HCT116 (cell line): ENCODE measurements at regions not wholly inside any gene's neighbourhood (a gene's known extent, or its start where the extent isn't known, plus 50 kb on each side); places are given as distances from the start of the nearest gene placed in this dataset.

Source experiments
- ATAC-seq: fragments of 200-7000 bp; cut with Tn5 transposase; 2 replicates; pipeline ENCODE4 v1.9.1; 2020; ENCODE audit warnings: mild to moderate bottlenecking, moderate library complexity
- BruUV-seq: library from RNA; stranded (reverse); fragments of 400-500 nt; replicated peaks from 2 replicates; lab custom pipeline; 2021; lab: Mats Ljungman, UMichigan
- CTCF ChIA-PET: fragments of 300-600 bp; sonication (Branson Sonifier 250); formaldehyde crosslinking; loops from one replicate; lab custom pipeline; 2021; ENCODE audit warnings: antibody characterized with exemption; lab: Charles Lee
- POLR2A ChIA-PET: fragments of 300-600, 350-600 bp; sonication (Branson Sonifier 250); formaldehyde crosslinking; loops from one replicate; lab custom pipeline; 2021; ENCODE audit warnings: antibody characterized with exemption; lab: Charles Lee
- RAD21 ChIA-PET, 2 experiments: fragments of 300-600 bp; sonication (Branson Sonifier 250); formaldehyde crosslinking; loops; one replicate each; lab custom pipeline; 2023; ENCODE audit warnings: low total read pairs in 2 of 2; ENCODE audit not compliant: uncharacterized antibody in 2 of 2, unreplicated experiment in 2 of 2, low non-redundant PET in 1 of 2; lab: Charles Lee
- DNase-seq: peaks from one replicate; pipeline ENCODE4 v3.0.0-alpha.2; 2010; ENCODE audit warnings: low read depth, low spot score
- H2AFZ ChIP-seq: fragments of 200-600 bp; shearing (Covaris generic), sonication (generic); 2 replicates; pipeline ENCODE4 v1.6.1; 2017; ENCODE audit warnings: low read depth, mixed run types, mixed read lengths, antibody characterized with exemption, low read length; ENCODE audit not compliant: poor library complexity, severe bottlenecking
- H3K27ac ChIP-seq: 2 replicates; pipeline ENCODE4 v1.5.1; 2012; ENCODE audit warnings: low read depth, low read length
- H3K27me3 ChIP-seq: fragments of 200-600 bp; sonication (generic); 2 replicates; pipeline ENCODE4 v1.6.1; 2016; ENCODE audit warnings: mixed run types, low read length, mixed read lengths; ENCODE audit not compliant: insufficient read depth
- H3K36me3 ChIP-seq, 2 experiments: fragments of 200-500 bp in 1 of 2; fragments of 200-600 bp in 1 of 2; sonication (Bioruptor generic) in 1 of 2; sonication (generic) in 1 of 2; 2 replicates each; pipeline versions ENCODE4 v1.5.1 to v1.6.1; 2014 to 2016; ENCODE audit warnings: low read length in 2 of 2, inconsistent platforms in 1 of 2, mixed read lengths in 1 of 2, mixed run types in 1 of 2; ENCODE audit not compliant: insufficient read depth in 2 of 2, control insufficient read depth in 1 of 2
- H3K4me1 ChIP-seq, 2 experiments: fragments of 200-600 bp in 1 of 2; sonication (generic) in 1 of 2; 2 replicates each; pipeline versions ENCODE4 v1.5.1 to v1.6.1; 2012 to 2017; ENCODE audit warnings: low read length in 2 of 2, inconsistent platforms in 1 of 2, mild to moderate bottlenecking in 1 of 2, mixed read lengths in 1 of 2, mixed run types in 1 of 2, moderate library complexity in 1 of 2; ENCODE audit not compliant: insufficient read depth in 2 of 2, control insufficient read depth in 1 of 2
- H3K4me2 ChIP-seq: fragments of 200-600 bp; sonication (generic); 2 replicates; pipeline ENCODE4 v1.6.1; 2017; ENCODE audit warnings: mixed run types, low read length, mixed read lengths
- H3K4me3 ChIP-seq, 2 experiments: fragments of 200-600 bp in 1 of 2; sonication (generic) in 1 of 2; replicated peaks in 1 of 2; 2 replicates each; pipeline ENCODE4 v1.5.1; 2011 to 2016; ENCODE audit warnings: low read length in 2 of 2, control low read depth in 1 of 2, low read depth in 1 of 2, mild to moderate bottlenecking in 1 of 2, mixed read lengths in 1 of 2, mixed run types in 1 of 2
- H3K79me2 ChIP-seq: fragments of 200-600 bp; sonication (generic); 2 replicates; pipeline ENCODE4 v1.6.1; 2017; ENCODE audit warnings: mild to moderate bottlenecking, mixed run types, low read length, moderate library complexity, mixed read lengths; ENCODE audit not compliant: insufficient read depth
- H3K9ac ChIP-seq: fragments of 200-600 bp; sonication (generic); 2 replicates; pipeline ENCODE4 v1.6.1; 2016; ENCODE audit warnings: low read length, mixed read lengths
- H3K9me2 ChIP-seq: fragments of 200-600 bp; sonication (generic), shearing (Covaris generic); 2 replicates; pipeline ENCODE4 v1.6.1; 2017; ENCODE audit warnings: mixed run types, mild to moderate bottlenecking, moderate library complexity; ENCODE audit not compliant: insufficient read depth
- H3K9me3 ChIP-seq, 2 experiments: fragments of 200-500 bp in 1 of 2; fragments of 200-600 bp in 1 of 2; sonication (Bioruptor generic) in 1 of 2; sonication (generic) in 1 of 2; 2 replicates each; pipeline ENCODE4 v1.6.1; 2014 to 2017; ENCODE audit warnings: low read length in 2 of 2, mixed read lengths in 2 of 2, inconsistent platforms in 1 of 2, low read depth in 1 of 2, mild to moderate bottlenecking in 1 of 2, mixed run types in 1 of 2, moderate library complexity in 1 of 2; ENCODE audit not compliant: control insufficient read depth in 1 of 2, insufficient read depth in 1 of 2
- H4K20me1 ChIP-seq: fragments of 200-600 bp; sonication (generic), shearing (Covaris generic); 2 replicates; pipeline ENCODE4 v1.6.1; 2017; ENCODE audit warnings: mixed run types, mild to moderate bottlenecking, moderate library complexity; ENCODE audit not compliant: insufficient read depth
- CEBPB ChIP-seq: IDR thresholded peaks from 2 replicates; pipeline ENCODE4 v1.6.1; 2012; ENCODE audit warnings: low read depth
- EGR1 ChIP-seq: IDR thresholded peaks from 2 replicates; pipeline ENCODE4 v1.6.1; 2012; ENCODE audit warnings: low read depth
- EZH2 ChIP-seq: fragments of 200-600 bp; sonication (generic); IDR thresholded peaks from 2 replicates; pipeline ENCODE4 v1.6.1; 2017; ENCODE audit warnings: antibody characterized with exemption, mixed run types
- EZH2phosphoT487 ChIP-seq: fragments of 200-600 bp; IDR thresholded peaks from 2 replicates; pipeline ENCODE4 v1.6.1; 2018; ENCODE audit warnings: antibody characterized with exemption, borderline replicate concordance
- FOSL1 ChIP-seq: IDR thresholded peaks from 2 replicates; pipeline ENCODE4 v1.6.1; 2012; ENCODE audit warnings: low read depth
- JUND ChIP-seq: IDR thresholded peaks from 2 replicates; pipeline ENCODE4 v1.6.1; 2012
- POLR2A ChIP-seq: IDR thresholded peaks from 2 replicates; pipeline ENCODE4 v1.7.0; 2011; ENCODE audit warnings: borderline replicate concordance; ENCODE audit not compliant: insufficient read depth, insufficient read length; ENCODE audit errors: extremely low read depth
- RAD21 ChIP-seq: IDR thresholded peaks from 2 replicates; pipeline ENCODE4 v1.6.1; 2012; ENCODE audit warnings: low read depth, mild to moderate bottlenecking
- SIN3A ChIP-seq: IDR thresholded peaks from 2 replicates; pipeline ENCODE4 v1.6.1; 2012; ENCODE audit warnings: low read depth
- SP1 ChIP-seq: IDR thresholded peaks from 2 replicates; pipeline ENCODE4 v1.6.1; 2012; ENCODE audit warnings: low read depth
- TCF7L2 ChIP-seq: IDR thresholded peaks from 2 replicates; pipeline ENCODE4 v1.7.0; 2011; ENCODE audit warnings: borderline replicate concordance, inconsistent platforms; ENCODE audit not compliant: insufficient read depth, insufficient read length; ENCODE audit errors: extremely low read depth
- ZFX ChIP-seq: fragments of 450-650 bp; IDR thresholded peaks from 2 replicates; pipeline ENCODE4 v1.6.1; 2017
- ZNF274 ChIP-seq: fragments of 200-500 bp; sonication (Bioruptor generic); IDR thresholded peaks from 2 replicates; pipeline ENCODE4 v1.6.1; 2014; ENCODE audit warnings: mild to moderate bottlenecking, low read depth, low read length, inconsistent platforms
- intact Hi-C: fragments of 100-400 bp; cut with micrococcal nuclease; formaldehyde crosslinking; loops from 2 replicates; pipeline ENCODE4 v1.10.0; 2022
- TF ChIP-seq, protein P1 (sequence below), 3 experiments: fragments of 200-600 bp in 1 of 3; sonication (generic) in 1 of 3; IDR thresholded peaks in 2 of 3; conservative IDR thresholded peaks in 1 of 3; 2 replicates each; pipeline ENCODE4 v1.5.1; 2012 to 2017; ENCODE audit warnings: low read depth in 2 of 3, low read length in 2 of 3, antibody characterized with exemption in 1 of 3, borderline replicate concordance in 1 of 3, control low read depth in 1 of 3, mild to moderate bottlenecking in 1 of 3, mixed read lengths in 1 of 3, mixed run types in 1 of 3, moderate library complexity in 1 of 3; ENCODE audit not compliant: insufficient read depth in 1 of 3
- TF ChIP-seq, protein P2 (sequence below): IDR thresholded peaks from 2 replicates; pipeline ENCODE4 v1.6.1; 2011; ENCODE audit warnings: mild to moderate bottlenecking, low read length, moderate library complexity; ENCODE audit not compliant: insufficient replicate concordance; ENCODE audit errors: extremely low read depth

DNA sequence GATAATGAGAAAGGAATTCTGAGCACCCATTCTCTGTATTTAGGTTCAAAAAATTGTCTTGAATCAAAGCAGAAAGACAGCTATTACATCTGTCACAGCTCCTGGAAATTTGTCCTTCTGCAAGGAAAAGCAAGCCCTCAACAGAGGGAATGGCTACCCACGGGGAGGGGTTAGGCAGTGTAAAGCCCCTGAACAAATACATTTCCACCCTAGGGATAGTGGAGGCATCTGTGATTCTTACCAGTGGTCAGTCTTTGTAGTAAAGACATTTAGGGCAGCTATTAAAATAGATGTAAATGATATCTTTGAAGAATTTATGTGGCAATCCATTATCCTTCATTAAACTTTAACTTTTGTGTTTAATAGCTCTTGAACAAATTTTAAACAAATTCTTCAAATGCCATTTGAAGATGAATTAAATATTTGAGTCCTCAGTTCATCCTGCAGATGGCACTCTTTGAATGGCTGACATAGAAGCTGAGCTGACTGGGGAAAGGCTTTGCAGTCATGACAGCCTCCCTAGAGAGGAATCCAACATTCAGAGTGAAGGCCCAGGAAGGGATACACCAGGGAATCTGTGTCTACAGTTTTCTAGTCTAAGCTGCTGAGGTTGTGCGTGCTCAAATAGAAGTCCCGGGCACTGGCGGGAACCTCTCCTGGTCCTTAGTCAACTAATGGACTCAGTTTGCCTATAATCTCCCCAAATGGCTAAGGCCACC lies 359.7 kb upstream of the ROPN1 start:
- no peaks in the 10 kb centered on the region for H3K9me3 ChIP-seq
- H3K27me3 ChIP-seq: peaks cover 40% of the 10 kb centered on the region
- H3K27ac ChIP-seq: no peak overlapping the region
- DNase-seq (peak; percentile 31), ATAC-seq (peak; percentile 84)
- no TSS peak for BruUV-seq
- TF ChIP-seq SIN3A (no peak), CEBPB (no peak), JUND (no peak), RAD21 (peak; percentile 74), POLR2A (no peak)
- TF ChIP-seq, protein P1, sequence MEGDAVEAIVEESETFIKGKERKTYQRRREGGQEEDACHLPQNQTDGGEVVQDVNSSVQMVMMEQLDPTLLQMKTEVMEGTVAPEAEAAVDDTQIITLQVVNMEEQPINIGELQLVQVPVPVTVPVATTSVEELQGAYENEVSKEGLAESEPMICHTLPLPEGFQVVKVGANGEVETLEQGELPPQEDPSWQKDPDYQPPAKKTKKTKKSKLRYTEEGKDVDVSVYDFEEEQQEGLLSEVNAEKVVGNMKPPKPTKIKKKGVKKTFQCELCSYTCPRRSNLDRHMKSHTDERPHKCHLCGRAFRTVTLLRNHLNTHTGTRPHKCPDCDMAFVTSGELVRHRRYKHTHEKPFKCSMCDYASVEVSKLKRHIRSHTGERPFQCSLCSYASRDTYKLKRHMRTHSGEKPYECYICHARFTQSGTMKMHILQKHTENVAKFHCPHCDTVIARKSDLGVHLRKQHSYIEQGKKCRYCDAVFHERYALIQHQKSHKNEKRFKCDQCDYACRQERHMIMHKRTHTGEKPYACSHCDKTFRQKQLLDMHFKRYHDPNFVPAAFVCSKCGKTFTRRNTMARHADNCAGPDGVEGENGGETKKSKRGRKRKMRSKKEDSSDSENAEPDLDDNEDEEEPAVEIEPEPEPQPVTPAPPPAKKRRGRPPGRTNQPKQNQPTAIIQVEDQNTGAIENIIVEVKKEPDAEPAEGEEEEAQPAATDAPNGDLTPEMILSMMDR (IDR thresholded peaks at IDR 0.05 in 2 of 3, conservative IDR thresholded peaks at IDR 0.05 in 1 of 3; ENCODE audit: borderline replicate concordance in 1 of 3, insufficient read depth in 1 of 3, low read depth in 2 of 3, low read length in 2 of 3): peak; percentile 31 to 62 (median 59); a peak in 5 of 6 replicates
- ChIA-PET CTCF (interaction anchor here (0.7 to 2.3 kb wide), 17 partner anchors 11 to 209 kb away, joined by 3 to 33 read pairs (median 3); no protein-coding TSS in a partner anchor), POLR2A (no interaction called here), RAD21 (interaction anchor here in 1 of 2 experiments (1.0 kb wide), 1 partner anchor 107 kb away, joined by 3 read pairs; no protein-coding TSS in a partner anchor)
- no peak overlapping the region for H2AFZ ChIP-seq
- no peaks in the 10 kb centered on the region for H3K36me3 ChIP-seq
- no peak overlapping the region for H3K4me2 ChIP-seq
- no peaks in the 10 kb centered on the region for H3K79me2 ChIP-seq
- no peaks in the 10 kb centered on the region for H3K4me1 ChIP-seq
- H3K4me3 ChIP-seq: no peak overlapping the region
- intact Hi-C loops: loop anchor here (1.0 to 2.0 kb wide), 3 partner anchors 117 to 207 kb away; no protein-coding TSS in a partner anchor
- no peaks in the 10 kb centered on the region for H4K20me1 ChIP-seq
- no peaks in the 10 kb centered on the region for H3K9me2 ChIP-seq
- H3K9ac ChIP-seq: no peak overlapping the region

DNA sequence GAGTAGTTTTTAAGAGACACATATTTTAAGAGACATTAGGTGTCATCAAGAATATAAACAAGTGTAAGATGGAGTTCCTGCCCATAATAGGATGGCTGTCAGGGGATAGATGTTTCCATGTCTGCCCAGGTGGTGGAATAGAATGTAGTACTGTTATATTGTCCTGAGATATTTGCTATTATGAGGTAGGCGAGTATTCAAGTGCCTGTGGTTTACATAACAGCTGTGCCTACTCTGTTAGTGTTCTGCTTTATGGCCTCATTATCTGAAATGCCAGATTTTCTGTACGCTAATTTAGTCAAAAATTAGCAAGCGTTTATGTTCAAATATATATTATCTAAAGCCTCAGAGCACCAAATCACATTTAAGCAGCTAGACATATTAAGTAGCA lies 360.2 kb upstream of the ROPN1 start:
- Histone ChIP-seq H3K9ac (no peak overlapping the region), H3K9me2 (no peaks in the 10 kb centered on the region), H4K20me1 (no peaks in the 10 kb centered on the region), H2AFZ (no peak overlapping the region), H3K27me3 (peaks cover 43% of the 10 kb centered on the region), H3K79me2 (no peaks in the 10 kb centered on the region), H3K4me3 (no peak overlapping the region), H3K4me2 (no peak overlapping the region), H3K4me1 (no peaks in the 10 kb centered on the region), H3K27ac (no peak overlapping the region), H3K9me3 (no peaks in the 10 kb centered on the region), H3K36me3 (no peaks in the 10 kb centered on the region)
- no peak for ATAC-seq
- DNase-seq: no peak
- intact Hi-C loops: no loop called here
- no TSS peak for BruUV-seq
- CTCF ChIA-PET: interaction anchor here (0.7 to 2.3 kb wide), 14 partner anchors 29 to 209 kb away, joined by 3 to 33 read pairs (median 4); no protein-coding TSS in a partner anchor
- POLR2A ChIA-PET: no interaction called here
- RAD21 ChIA-PET: interaction anchor here in 1 of 2 experiments (1.0 kb wide), 1 partner anchor 106 kb away, joined by 3 read pairs; no protein-coding TSS in a partner anchor
- TF ChIP-seq EGR1 (no peak), EZH2phosphoT487 (no peak), EZH2 (no peak), SIN3A (no peak), ZNF274 (no peak), ZFX (no peak), FOSL1 (no peak), TCF7L2 (no peak), SP1 (no peak)
- TF ChIP-seq, protein P2, sequence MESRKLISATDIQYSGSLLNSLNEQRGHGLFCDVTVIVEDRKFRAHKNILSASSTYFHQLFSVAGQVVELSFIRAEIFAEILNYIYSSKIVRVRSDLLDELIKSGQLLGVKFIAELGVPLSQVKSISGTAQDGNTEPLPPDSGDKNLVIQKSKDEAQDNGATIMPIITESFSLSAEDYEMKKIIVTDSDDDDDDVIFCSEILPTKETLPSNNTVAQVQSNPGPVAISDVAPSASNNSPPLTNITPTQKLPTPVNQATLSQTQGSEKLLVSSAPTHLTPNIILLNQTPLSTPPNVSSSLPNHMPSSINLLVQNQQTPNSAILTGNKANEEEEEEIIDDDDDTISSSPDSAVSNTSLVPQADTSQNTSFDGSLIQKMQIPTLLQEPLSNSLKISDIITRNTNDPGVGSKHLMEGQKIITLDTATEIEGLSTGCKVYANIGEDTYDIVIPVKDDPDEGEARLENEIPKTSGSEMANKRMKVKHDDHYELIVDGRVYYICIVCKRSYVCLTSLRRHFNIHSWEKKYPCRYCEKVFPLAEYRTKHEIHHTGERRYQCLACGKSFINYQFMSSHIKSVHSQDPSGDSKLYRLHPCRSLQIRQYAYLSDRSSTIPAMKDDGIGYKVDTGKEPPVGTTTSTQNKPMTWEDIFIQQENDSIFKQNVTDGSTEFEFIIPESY: no peak
